HepG2 (cell line): ENCODE measurements at regions not wholly inside any gene's neighbourhood (a gene's known extent, or its start where the extent isn't known, plus 50 kb on each side); places are given as distances from the start of the nearest gene placed in this dataset.

Experiments used
- ATAC-seq: fragments of 200-7000 bp; cut with Tn5 transposase; 3 replicates; pipeline ENCODE4 v1.9.1; 2020; ENCODE audit warnings: mild to moderate bottlenecking, moderate library complexity
- BruUV-seq: library from RNA; stranded (reverse); fragments of 400-500 nt; replicated peaks from 2 replicates; lab custom pipeline; 2021; lab: Mats Ljungman, UMichigan
- CTCF ChIA-PET: fragments of 300-600 bp; formaldehyde crosslinking; extraction: SDS; loops from one replicate; lab custom pipeline; 2021; ENCODE audit warnings: low total read pairs, inconsistent platforms, low intra/inter-chr PET ratio; lab: Yijun Ruan, JAX
- POLR2A ChIA-PET: fragments of 350-600 bp; sonication (Branson Sonifier 250); formaldehyde crosslinking; loops from one replicate; lab custom pipeline; 2020; ENCODE audit warnings: antibody characterized with exemption, inconsistent platforms; lab: Yijun Ruan, JAX
- DNase-seq: peaks from one replicate; pipeline ENCODE4 v3.0.0-alpha.2; 2015; ENCODE audit warnings: low spot score
- FAIRE-seq: peaks from 3 replicates; lab custom pipeline; 2011; peaks lifted over from hg19 to GRCh38; lab: Jason Lieb, UNC
- H2AFZ ChIP-seq: one replicate; pipeline ENCODE4 v1.6.1; 2011; ENCODE audit warnings: low read length, inconsistent platforms
- H3K27ac ChIP-seq: fragments of 300-600 bp; 3 replicates; pipeline ENCODE4 v1.8.0; 2011; ENCODE audit warnings: mixed run types, mild to moderate bottlenecking, mixed read lengths, low read length, inconsistent platforms; ENCODE audit not compliant: insufficient read depth; ENCODE audit errors: extremely low read length
- H3K27me3 ChIP-seq, 2 experiments: fragments of 200-600 bp in 1 of 2; 2 replicates in 1 of 2; 3 replicates in 1 of 2; pipeline versions ENCODE4 v1.6.0 to v1.8.0; 2011; ENCODE audit warnings: low read length in 2 of 2, mild to moderate bottlenecking in 2 of 2, moderate library complexity in 2 of 2, inconsistent platforms in 1 of 2; ENCODE audit not compliant: insufficient read depth in 2 of 2, control insufficient read depth in 1 of 2
- H3K36me3 ChIP-seq, 2 experiments: fragments of 200-600 bp in 1 of 2; replicated peaks in 1 of 2; 2 replicates in 1 of 2; 3 replicates in 1 of 2; pipeline versions ENCODE4 v1.5.1 to v1.8.0; 2011; ENCODE audit warnings: low read length in 2 of 2, inconsistent platforms in 1 of 2; ENCODE audit not compliant: insufficient read depth in 2 of 2, control insufficient read depth in 1 of 2
- H3K4me1 ChIP-seq: 2 replicates; pipeline ENCODE4 v1.5.1; 2012; ENCODE audit warnings: low read length, inconsistent platforms; ENCODE audit not compliant: insufficient read depth
- H3K4me2 ChIP-seq: 2 replicates; pipeline ENCODE4 v1.6.0; 2011; ENCODE audit warnings: low read depth, low read length, inconsistent platforms
- H3K4me3 ChIP-seq, 3 experiments: fragments of 200-600 bp in 1 of 3; sonication (generic), shearing (Covaris generic) in 1 of 3; replicated peaks in 1 of 3; 2 replicates each; pipeline ENCODE4 v1.5.1; 2011 to 2016; ENCODE audit warnings: low read length in 3 of 3, inconsistent platforms in 2 of 3, low read depth in 2 of 3, mild to moderate bottlenecking in 2 of 3, control low read depth in 1 of 3, mixed read lengths in 1 of 3; ENCODE audit not compliant: insufficient read depth in 1 of 3
- H3K79me2 ChIP-seq: one replicate; pipeline ENCODE4 v1.6.1; 2011; ENCODE audit warnings: low read length, inconsistent platforms; ENCODE audit not compliant: insufficient read depth
- H3K9ac ChIP-seq: 2 replicates; pipeline ENCODE4 v1.6.0; 2011; ENCODE audit warnings: mild to moderate bottlenecking, low read depth, low read length, inconsistent platforms; ENCODE audit not compliant: insufficient read depth
- H3K9me3 ChIP-seq: 2 replicates; pipeline ENCODE4 v1.5.1; 2012; ENCODE audit warnings: mild to moderate bottlenecking, low read length
- H4K20me1 ChIP-seq: 2 replicates; pipeline ENCODE4 v1.6.0; 2011; ENCODE audit warnings: inconsistent platforms, mild to moderate bottlenecking, low read length, moderate library complexity; ENCODE audit not compliant: insufficient read depth
- EED ChIP-seq: sonication (generic); formaldehyde crosslinking; IDR thresholded peaks from 2 replicates; pipeline ENCODE4 v1.5.0; 2020; ENCODE audit warnings: mild to moderate bottlenecking, missing genetic modification reagents
- GABPB1 ChIP-seq: IDR thresholded peaks from 2 replicates; pipeline ENCODE4 v1.6.1; 2016; ENCODE audit warnings: mild to moderate bottlenecking, missing genetic modification reagents, moderate library complexity, missing compliant biosample characterization
- HOXD1 ChIP-seq: sonication (generic); formaldehyde crosslinking; IDR thresholded peaks from 2 replicates; pipeline ENCODE4 v1.5.0; 2020; ENCODE audit warnings: missing genetic modification reagents
- KAT2B ChIP-seq: fragments of 150-350 bp; IDR thresholded peaks from 2 replicates; pipeline ENCODE4 v1.6.1; 2014; ENCODE audit warnings: low read depth, low read length, borderline replicate concordance
- MEF2D ChIP-seq: sonication (generic); formaldehyde crosslinking; IDR thresholded peaks from 2 replicates; pipeline ENCODE4 v1.5.1; 2020; ENCODE audit warnings: mild to moderate bottlenecking, missing genetic modification reagents
- SETDB1 ChIP-seq: sonication (generic); formaldehyde crosslinking; IDR thresholded peaks from 2 replicates; pipeline ENCODE4 v1.5.1; 2020; ENCODE audit warnings: missing genetic modification reagents, mild to moderate bottlenecking, borderline replicate concordance
- SP2 ChIP-seq: sonication (generic); formaldehyde crosslinking; IDR thresholded peaks from 2 replicates; pipeline ENCODE4 v1.5.1; 2020; ENCODE audit warnings: mild to moderate bottlenecking, missing genetic modification reagents
- SPEN ChIP-seq: sonication (generic); formaldehyde crosslinking; IDR thresholded peaks from 2 replicates; pipeline ENCODE4 v1.5.1; 2020; ENCODE audit warnings: low read depth, mild to moderate bottlenecking, missing genetic modification reagents
- XRCC5 ChIP-seq: fragments of 200-400 bp; formaldehyde crosslinking; optimal IDR thresholded peaks from 2 replicates; pipeline ENCODE3; 2017; ENCODE audit warnings: mild to moderate bottlenecking, low read length
- YEATS4 ChIP-seq: sonication (generic); formaldehyde crosslinking; IDR thresholded peaks from 2 replicates; pipeline ENCODE4 v1.4.0; 2020; ENCODE audit warnings: missing genetic modification reagents, borderline replicate concordance
- ZNF17 ChIP-seq: sonication (generic); formaldehyde crosslinking; IDR thresholded peaks from 2 replicates; pipeline ENCODE4 v1.5.0; 2020; ENCODE audit warnings: mild to moderate bottlenecking, missing genetic modification reagents
- ZNF329 ChIP-seq: sonication (generic); formaldehyde crosslinking; IDR thresholded peaks from 2 replicates; pipeline ENCODE4 v1.9.0; 2021; ENCODE audit warnings: low read depth, mild to moderate bottlenecking, missing genetic modification reagents
- ZNF383 ChIP-seq: sonication (generic); formaldehyde crosslinking; IDR thresholded peaks from 2 replicates; pipeline ENCODE4 v1.4.0; 2020; ENCODE audit warnings: missing genetic modification reagents, mild to moderate bottlenecking, borderline replicate concordance
- ZNF503 ChIP-seq: sonication (generic); formaldehyde crosslinking; IDR thresholded peaks from 2 replicates; pipeline ENCODE4 v1.4.0; 2020; ENCODE audit warnings: missing genetic modification reagents
- ZNF784 ChIP-seq: sonication (generic); formaldehyde crosslinking; IDR thresholded peaks from 2 replicates; pipeline ENCODE4 v1.5.1; 2020; ENCODE audit warnings: missing genetic modification reagents, mild to moderate bottlenecking, borderline replicate concordance
- WGBS: methylation state at CpG from one replicate; pipeline ENCODE4 v1.1.6; 2017; ENCODE audit warnings: low lambda C conversion rate; 5-methylcytosine and 5-hydroxymethylcytosine counted together
- in situ Hi-C: cut with HindIII; loops from 2 replicates; pipeline ENCODE4 v1.10.0; 2017; ENCODE audit warnings: low pct_unique_long_range_greater_than_20kb; ENCODE audit not compliant: extremely low pct_ligation_motif_present
- intact Hi-C: fragments of 100-400 bp; cut with micrococcal nuclease; formaldehyde crosslinking; loops from one replicate; pipeline ENCODE4 v1.10.0; 2022; ENCODE audit not compliant: unreplicated experiment

GRCh38 chr5:4513381-4513780 is 626.7 kb upstream of the ADAMTS16 start:
- in situ Hi-C loops, result no loop called here
- H3K27ac ChIP-seq, result no peak overlapping the region
- no peaks in the 10 kb centered on the region for H3K79me2 ChIP-seq
- no TSS peak for BruUV-seq
- no peaks in the 10 kb centered on the region for H3K4me1 ChIP-seq
- H2AFZ ChIP-seq, result no peak overlapping the region
- no peaks in the 10 kb centered on the region for H4K20me1 ChIP-seq
- H3K36me3 ChIP-seq, result no peaks in the 10 kb centered on the region
- TF ChIP-seq SPEN (CRISPR knock-in tag), result no peak
- TF ChIP-seq ZNF383, result no peak
- TF ChIP-seq ZNF784 (CRISPR knock-in tag), result no peak
- no peak for TF ChIP-seq GABPB1 (CRISPR knock-in tag)
- no peak for TF ChIP-seq HOXD1
- no peak for TF ChIP-seq ZNF503 (CRISPR knock-in tag)
- no peak for TF ChIP-seq XRCC5
- no peak for TF ChIP-seq EED (CRISPR knock-in tag)
- no peak for TF ChIP-seq YEATS4 (CRISPR knock-in tag)
- no peak for TF ChIP-seq SP2
- TF ChIP-seq ZNF17 (CRISPR knock-in tag), result no peak
- TF ChIP-seq MEF2D (CRISPR knock-in tag), result no peak
- no peak for TF ChIP-seq KAT2B
- no peak for TF ChIP-seq ZNF329 (CRISPR knock-in tag)
- no peak for TF ChIP-seq SETDB1 (CRISPR knock-in tag)
- no peak overlapping the region for H3K9ac ChIP-seq
- intact Hi-C loops, result no loop called here
- WGBS, result 0% methylated on average over 4 of the region's 4 CpGs
- H3K9me3 ChIP-seq, result no peaks in the 10 kb centered on the region
- no peak overlapping the region for H3K4me2 ChIP-seq
- peaks cover 0 to 5% of the 10 kb centered on the region in 2 experiments; a peak in 1 of 5 replicates for H3K27me3 ChIP-seq
- ChIA-PET POLR2A (no interaction called here), CTCF (no interaction called here)
- ATAC-seq, result no peak
- no peak for DNase-seq
- FAIRE-seq, result no peak
- H3K4me3 ChIP-seq, result no peak overlapping the region
